Renal cortical epithelial cell (primary cell): ENCODE measurements at regions not wholly inside any gene's neighbourhood (a gene's known extent, or its start where the extent isn't known, plus 50 kb on each side); places are given as distances from the start of the nearest gene placed in this dataset.
A peak's percentile ranks its signal among the peaks of the same experiment; 100 is the strongest.
"Not testable (repeated sequence)": the region's sequence is repeated elsewhere in the genome, so short reads cannot be mapped to it uniquely, and the experiment has no call there.

ENCODE experiments used
- DNase-seq: peaks from one replicate; pipeline ENCODE4 v3.0.0-alpha.2; 2011; ENCODE audit warnings: low read depth

DNA sequence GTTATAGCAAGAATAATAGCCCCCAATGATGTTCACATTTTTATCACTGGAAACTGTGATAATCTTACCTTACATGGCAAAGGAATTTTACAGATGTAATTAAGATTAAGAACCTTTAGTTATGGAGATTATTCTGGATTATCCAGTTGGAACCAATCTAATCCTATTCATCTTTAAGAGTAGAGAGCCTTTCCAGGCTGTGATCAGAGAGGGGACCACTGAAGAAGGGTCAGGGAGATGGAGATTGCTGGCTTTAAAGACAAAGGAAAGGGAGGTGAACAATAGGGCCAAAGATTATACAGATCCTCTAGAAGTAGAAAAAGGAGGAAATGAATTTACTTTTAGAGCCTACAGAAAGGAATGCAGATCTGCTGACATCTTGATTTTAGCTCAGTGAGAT is 253.5 kb upstream of the GRIN3A start:
- DNase-seq: no peak

DNA sequence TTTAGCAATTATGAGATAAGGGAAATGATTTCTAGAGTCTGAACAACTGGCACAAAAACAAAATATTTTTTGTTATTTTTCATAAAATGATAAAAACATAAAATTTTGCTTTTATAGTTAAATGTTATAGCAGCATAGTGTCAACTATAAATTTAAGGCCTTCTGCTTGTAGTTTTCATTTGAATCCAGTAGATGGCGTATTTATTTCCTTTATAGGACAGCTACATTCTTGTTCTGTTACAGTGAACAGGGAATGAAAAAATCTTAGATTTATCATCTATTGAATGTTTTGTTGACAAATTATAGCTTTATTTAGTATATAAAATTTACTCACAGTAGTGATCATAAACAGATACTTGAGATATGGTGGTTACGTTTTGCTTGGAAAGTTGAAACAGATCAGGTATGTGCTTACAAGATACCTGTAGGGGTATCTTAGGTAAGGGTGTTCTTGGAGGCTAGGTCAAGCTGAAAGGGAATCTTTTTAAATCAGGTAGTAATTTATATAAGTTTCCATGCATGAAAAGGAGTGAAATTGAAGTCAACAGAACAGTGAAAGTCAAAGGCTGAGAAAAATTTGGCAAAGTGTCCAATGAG is 239.3 kb upstream of the GRIN3A start:
- DNase-seq: peak; percentile 42

DNA sequence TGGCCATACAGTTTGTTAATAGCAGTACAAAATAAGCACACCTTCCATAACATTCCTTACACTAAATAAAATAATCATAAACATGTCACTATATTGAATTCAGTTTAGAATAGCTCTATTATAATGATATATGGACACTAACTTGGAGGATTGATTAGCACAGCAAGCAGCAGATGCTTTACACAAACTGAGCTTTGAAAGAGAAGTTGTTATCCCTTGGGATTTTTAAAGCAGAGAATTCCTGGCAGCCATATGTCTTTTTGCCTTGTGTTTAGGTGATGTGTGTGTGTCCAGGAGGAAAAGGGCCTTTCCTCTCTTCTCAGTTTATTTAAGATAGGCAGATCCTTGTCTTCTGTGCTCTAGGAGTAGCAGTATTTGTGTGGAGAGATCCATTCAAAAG is 232.2 kb upstream of the GRIN3A start:
- DNase-seq: no peak

DNA sequence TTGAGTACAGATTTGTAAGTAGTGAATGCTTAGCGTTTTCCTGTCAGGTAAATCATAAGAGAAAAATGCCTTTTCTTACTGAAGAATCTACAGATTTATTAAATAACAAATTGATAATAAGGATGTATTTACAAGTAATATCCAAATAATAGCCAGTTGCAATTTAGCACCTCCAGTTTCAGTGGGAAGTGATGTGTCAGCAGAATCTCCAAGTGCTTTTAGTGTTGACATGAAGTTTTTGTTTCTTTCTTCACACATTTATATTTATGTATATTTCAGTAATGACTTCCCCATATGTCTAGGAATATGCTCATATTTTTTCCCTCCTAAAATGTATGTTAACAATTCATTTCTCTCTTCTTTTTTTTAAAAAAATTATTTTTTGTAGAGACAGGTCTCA is 229.9 kb upstream of the GRIN3A start:
- no peak for DNase-seq

DNA sequence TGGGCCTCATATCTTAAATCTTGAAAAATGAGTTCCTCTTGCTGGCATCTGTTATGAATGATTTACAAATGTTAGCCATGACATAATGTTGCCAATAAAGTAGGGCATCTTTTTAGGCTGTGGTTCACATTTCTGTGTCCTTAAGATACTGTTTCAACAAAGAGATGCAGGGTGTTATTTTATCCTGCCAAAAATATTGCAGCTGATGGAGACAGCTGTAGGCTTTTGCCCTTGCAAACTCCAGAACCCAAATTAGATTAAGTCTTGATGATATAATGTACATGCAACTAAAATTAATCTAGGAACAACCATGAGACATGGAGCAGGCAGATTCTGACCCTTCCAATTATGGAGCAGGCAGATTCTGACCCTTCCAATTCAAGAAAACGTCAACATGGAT is 228.2 kb upstream of the GRIN3A start:
- DNase-seq: no peak

DNA sequence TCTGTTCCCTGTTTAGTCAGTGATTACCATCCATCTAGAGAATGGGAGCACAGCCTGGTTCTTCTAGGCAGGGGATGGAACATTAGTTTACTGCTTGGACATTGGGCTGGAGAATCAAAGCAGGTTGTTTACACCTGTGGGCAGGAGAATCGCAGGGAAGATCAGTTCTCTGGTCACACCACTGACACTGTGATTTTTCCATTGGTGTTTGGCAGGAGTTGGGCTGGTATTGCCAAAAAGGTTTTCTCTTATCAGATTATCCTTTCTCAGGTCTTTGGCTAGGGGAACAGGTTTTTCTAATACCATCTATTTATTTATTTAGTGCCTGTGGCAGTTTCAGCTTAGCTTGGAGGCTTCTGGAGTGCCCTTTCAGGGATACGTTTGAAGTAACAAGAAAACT is 219.3 kb upstream of the GRIN3A start:
- DNase-seq: no peak

DNA sequence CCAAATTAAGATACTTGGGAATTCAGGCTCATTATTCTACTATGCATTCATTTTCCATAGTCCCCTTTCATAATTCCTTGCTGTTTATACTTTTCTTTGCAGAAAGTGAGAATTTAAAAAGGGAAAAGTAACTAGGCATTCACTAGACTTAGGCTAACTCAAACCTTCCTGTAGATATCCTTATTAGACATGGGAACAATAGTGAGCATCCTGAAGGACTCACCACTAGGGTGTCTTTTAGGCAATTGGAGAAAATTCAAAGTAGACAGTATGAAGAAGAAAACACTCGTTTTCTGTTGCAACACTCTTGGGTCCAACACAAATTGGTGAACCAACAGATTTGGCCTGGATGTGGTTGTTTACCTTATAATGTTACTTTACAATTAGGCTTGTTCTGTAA is 213.2 kb upstream of the GRIN3A start:
- no peak for DNase-seq

DNA sequence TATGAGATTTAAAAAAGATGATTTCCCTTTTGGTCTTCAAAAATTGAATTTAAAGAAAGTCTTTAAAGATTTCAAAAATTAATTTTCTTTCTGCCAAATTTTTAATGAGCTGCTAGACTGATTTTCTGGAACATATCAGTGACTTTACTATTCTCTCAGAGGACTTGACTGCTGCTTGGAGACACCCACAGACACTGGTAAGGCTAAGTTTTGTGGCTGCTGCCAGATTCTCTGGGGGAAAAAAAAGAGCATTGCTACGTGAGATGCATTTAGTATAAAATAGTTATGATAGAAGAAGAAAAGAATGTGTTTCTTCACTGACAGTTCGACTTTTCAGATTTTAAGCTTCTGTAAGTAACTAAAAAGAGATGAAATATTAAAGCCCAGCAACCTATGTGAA is 193.3 kb upstream of the GRIN3A start:
- DNase-seq: no peak

DNA sequence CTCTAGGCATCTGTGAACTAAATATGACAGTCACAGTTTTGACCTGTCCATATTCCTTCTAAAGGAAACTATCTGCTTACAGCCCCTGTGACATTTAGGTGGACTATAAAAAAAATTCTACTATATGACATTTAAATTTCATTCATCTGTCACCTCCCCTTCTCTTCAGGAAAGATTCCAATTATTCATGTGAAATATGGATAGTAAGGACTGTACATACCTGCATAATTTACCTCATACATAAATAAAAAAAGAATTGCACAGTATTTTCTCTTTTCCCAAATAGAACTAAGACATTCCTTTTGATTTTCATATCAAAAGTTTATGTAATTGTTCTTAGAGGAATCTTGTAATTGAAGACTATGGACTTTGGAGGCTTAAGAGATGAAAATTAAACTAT is 192.3 kb upstream of the GRIN3A start:
- DNase-seq: no peak

DNA sequence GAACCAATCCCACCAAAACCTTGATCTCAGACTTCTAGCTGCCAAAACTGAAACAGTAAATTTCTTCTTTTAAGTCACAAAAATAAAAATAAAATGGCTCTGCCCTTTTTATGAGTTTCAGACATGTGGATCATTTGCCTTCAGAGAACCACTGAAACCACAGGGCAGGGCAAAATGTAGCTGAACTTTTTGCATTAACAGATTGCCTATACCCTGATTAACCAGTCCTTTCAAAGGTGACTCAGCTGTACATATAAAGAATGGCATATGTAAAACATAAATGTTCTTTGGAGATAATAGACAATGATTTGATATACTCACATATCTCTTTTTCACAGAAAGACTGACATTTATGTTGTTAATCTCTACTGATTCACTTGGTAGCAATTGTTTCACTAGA is 187.1 kb upstream of the GRIN3A start:
- no peak for DNase-seq

DNA sequence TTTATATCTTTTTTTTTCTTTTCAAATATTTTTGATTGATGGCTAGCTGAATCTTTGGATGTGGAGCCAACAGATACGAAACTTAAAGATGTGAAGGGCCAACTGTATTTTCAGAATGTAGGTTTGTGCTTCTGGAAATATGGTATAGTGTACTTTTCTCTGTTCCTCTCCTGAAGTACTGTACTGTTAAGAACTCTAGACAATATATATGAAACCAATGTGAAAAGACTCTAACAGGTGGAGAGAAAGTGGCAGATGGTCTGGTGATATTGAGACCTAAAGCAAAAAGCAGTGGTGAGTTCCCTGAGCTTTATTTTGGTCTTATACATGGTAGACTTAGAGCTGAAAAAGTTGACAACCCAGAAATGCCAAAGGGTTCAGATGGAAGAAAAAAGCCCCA is 185.0 kb upstream of the GRIN3A start:
- no peak for DNase-seq

DNA sequence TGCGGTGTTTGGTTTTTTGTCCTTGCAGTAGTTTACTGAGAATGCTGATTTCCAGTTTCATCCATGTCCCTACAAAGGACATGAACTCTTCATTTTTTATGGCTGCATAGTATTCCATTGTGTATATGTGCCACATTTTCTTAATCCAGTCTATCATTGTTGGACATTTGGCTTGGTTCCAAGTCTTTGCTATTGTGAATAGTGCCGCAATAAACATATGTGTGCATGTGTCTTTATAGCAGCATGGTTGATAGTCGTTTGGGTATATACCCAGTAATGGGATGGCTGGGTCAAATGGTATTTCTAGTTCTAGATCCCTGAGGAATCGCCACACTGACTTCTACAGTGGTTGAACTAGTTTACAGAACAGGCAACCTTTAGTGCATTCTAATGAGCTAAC is 178.5 kb upstream of the GRIN3A start:
- DNase-seq: not testable (repeated sequence)

DNA sequence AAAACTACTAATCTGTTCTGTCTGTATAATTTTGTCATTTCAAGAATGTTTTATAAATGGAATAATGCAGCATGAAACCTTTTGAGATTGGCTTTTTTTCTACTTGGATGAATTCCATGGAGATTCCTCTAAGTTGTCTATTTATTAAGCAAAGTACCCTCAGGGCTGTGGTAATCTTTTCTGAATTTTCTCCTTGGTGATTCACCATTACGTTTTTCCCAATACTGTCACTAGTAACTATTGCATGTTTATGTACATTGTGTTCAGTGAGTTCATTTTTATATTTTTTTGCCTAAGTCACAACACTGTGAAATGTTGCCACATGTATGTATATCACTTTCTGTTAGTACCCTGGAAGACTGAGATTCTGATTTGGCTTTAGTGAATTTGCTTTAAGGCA is 177.0 kb upstream of the GRIN3A start:
- no peak for DNase-seq

DNA sequence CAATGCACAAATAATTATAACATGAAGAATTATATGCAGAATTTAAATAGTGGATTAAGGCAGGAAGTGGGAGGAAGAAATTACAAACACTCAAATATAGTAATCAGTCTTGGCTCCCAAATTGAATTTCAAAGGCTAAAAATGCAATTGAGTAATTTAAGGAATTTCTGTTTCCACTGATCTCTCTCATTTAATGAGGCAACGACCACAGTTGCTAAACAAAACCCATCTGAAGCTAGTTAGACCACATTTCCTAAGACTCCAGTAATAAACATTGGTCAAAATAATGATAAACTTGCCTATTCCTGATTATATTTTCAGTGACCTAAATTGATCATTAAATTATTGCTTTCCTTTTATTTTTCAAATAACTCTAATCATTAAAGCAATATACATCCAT is 174.3 kb upstream of the GRIN3A start:
- no peak for DNase-seq

DNA sequence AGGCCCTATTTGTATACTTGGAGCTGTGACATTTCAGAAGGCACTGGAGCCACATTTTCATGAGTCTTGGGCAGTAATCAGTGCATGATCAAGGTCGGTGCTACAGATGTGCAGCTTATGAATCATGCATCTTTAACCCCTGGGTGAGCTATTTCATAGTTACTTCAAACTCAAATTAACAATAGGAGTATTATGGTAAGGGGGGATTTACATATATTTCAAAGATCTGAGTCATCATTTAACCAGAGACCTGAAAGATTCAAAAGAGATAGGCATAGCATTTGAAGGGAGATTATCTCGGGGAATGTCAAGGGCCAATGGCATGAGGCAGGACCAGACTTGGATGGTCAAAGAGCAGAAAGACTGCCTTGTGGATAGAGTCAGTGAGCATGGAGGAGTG is 169.0 kb upstream of the GRIN3A start:
- DNase-seq: no peak

DNA sequence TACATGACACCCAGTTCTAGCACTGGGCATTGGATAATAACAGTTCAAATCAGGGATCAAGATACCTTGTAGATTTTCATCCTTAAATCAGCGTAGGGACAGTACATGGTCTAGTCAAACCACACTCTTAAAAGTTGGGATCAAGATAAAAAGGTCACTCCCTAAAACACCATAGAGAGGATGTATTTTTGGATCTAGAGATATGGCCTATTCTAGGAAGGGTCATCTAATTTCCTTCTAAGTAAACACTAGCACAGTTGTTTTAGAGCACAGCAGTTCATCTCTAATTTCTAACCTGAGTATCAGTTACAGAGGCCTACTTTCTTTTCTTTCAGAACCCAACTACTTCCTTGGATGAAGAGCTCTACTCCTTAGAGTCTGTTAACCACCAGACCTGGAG is 166.4 kb upstream of the GRIN3A start:
- no peak for DNase-seq

DNA sequence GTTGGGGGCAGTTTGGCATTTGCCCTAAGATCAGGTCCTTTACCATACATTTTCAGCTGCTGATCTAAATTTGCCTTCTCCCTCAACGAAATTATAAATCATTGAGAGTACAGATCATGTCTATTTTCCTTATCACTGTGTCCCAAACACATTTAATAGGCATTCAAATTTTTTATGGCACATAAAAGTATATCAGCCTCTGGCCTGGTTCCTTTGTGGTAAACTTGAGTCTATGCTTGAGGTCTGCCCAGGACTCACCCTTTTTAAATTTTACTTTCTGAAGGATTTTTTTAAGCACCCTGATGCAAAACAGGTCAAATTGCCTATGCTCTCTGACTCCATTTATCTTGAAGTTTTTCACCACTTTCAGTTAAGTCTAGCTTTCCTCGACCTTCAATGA is 163.6 kb upstream of the GRIN3A start:
- DNase-seq: no peak

DNA sequence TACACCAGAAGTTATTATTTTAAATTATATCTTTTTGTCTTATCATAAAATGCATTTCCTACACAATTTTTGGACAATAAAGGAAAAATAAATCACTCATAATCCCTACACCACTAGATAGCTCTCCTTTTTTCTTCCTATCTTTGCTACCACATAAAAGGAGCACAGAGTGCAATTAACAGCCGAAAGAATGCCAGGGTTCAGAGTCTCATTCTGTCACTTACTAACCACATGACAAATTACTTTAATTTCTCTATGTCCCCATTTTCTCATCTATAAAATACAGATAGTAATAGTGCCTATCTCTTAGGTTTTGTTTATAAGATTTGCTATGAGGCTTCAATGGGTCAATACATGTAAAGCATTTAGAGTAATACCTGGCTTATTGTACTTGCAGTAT is 158.7 kb upstream of the GRIN3A start:
- DNase-seq: no peak

DNA sequence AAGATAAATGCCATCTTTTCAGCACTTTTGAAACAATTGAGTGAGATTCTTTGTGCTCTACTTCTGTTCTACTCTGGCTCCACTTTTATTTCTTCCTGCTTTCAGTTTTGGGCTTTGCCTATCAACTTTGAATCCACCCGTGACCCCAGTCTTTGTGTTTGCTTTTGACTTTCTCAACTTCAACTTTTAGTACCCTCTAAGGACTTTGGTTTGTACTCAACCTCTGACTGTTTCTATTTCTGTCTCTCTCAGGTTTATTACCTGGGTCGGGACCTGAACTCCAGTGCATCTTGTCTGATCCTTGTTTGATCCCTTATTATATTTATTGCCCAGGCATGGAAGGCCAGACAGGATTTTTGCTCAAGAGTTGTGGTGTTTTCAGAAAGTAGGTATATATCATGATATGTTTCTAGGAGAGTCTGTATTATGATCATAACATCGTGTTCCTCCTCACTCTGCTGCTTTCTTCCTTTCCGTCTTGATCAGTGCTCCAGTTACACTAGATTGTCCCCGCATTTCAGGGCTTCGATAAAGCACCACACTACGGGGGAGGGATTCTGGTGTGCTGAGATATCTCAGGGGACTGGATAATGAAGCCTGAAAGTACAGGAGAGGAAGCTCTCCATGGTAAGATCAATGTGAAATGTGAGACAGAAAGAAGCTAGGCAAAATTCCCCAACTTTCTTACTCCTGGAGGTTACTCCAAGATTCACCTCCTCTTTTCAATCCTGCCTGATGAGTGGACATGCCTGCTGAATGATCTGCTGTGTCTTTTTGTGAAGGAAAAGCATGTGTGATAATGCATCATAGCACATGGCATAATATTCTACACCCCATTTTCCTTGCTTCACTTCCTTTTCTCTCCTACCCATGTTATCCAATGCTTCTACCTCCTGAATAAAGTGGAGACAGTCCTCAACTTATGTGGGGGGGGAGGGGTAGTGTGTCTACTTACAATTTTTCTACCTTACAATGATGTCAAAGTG is 155.5 kb upstream of the GRIN3A start:
- no peak for DNase-seq

DNA sequence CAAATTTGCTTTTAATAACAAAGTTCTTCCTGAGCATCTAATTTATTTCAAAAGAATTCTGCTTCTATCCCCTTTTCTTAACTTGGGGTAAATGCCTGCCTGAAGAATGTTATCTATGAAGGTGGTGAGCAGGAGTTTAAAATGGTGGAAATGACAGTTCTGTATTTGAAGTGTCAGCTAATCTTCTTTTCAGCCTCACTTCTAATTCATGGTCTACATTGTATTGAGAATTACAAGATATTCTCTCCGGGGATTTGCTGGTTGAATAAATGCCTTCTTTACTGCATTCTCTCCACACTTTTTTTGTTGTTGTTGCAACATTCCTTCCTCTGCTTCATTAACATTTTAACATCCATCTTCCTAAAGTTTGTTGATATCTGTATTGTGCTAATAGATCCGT is 143.1 kb upstream of the GRIN3A start:
- DNase-seq: no peak

DNA sequence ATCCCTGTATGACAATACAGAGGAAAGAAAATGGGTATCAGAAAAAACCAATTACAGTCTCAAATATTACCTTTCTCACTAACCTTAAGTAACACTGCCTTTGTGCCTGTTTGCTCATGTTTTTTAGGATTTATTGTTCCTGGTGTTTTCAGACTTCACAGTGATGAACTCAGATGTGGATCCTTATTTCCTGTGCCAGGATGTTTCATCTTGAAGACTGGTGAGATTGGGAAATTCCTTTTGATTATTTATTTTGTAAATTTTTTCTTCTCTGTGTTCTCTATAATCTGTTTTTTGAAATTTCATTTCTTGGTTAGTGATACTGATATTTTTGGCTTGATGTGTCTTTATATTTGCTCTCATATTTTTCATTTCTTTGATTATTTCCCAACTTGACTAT is 142.4 kb upstream of the GRIN3A start:
- DNase-seq: no peak

DNA sequence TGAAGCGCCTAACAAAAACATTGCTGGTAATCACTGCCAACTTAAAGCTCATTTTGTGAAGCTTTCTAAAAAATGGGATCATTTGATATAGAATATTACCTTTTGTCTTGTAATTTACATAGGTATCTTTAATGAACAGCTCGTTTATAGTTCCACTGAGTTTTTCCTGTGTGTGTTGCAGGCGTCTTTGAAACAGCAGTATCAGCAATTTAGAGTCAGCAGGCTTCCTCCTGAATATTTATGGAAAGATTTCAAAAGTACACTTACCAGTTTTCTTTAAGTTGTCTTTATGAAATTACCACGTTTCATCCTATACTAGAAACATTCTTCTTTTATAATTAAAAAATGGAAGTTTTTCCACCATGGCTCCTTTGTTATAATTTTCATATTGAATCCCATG is 140.3 kb upstream of the GRIN3A start:
- no peak for DNase-seq

DNA sequence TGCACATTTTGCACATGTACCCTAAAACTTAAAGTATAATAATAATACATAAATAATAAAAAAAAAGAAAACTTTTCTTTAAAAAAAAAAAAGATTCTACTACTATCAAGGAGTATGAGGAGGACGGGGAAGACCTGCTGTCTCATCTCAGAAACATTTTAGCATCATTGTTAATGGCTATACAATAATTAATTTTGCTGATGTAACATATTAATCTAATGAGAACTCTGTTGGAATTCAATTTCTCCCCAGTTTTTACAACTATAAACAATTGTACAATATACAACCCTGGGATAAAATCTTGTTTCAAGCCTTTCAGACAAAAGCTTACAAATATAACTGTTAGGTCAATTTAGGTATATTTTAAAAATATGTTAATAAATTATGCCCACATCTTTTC is 139.0 kb upstream of the GRIN3A start:
- DNase-seq: no peak

DNA sequence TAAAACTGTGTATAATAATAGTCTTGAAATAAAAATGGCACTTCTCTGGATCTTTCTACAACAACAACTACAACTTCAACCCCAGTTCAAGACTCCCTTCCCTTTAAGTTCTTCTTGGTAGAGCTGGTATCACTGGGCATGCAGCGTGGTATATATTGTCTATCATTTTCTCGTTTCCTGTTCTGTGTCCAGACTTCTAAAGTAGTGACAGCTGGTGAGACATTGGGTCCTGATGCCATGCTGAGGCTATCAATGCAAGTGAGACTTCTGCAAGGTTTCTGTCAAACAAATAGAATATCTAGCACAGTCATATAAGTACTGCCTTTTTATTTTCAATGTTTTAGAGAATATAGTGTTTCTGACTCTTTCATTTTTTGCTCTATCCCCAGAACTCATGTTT is 123.0 kb upstream of the GRIN3A start:
- DNase-seq: no peak
